ENCODE measurements at regions not wholly inside any gene's neighbourhood (a gene's known extent, or its start where the extent isn't known, plus 50 kb on each side); places are given as distances from the start of the nearest gene placed in this dataset.

DNA sequence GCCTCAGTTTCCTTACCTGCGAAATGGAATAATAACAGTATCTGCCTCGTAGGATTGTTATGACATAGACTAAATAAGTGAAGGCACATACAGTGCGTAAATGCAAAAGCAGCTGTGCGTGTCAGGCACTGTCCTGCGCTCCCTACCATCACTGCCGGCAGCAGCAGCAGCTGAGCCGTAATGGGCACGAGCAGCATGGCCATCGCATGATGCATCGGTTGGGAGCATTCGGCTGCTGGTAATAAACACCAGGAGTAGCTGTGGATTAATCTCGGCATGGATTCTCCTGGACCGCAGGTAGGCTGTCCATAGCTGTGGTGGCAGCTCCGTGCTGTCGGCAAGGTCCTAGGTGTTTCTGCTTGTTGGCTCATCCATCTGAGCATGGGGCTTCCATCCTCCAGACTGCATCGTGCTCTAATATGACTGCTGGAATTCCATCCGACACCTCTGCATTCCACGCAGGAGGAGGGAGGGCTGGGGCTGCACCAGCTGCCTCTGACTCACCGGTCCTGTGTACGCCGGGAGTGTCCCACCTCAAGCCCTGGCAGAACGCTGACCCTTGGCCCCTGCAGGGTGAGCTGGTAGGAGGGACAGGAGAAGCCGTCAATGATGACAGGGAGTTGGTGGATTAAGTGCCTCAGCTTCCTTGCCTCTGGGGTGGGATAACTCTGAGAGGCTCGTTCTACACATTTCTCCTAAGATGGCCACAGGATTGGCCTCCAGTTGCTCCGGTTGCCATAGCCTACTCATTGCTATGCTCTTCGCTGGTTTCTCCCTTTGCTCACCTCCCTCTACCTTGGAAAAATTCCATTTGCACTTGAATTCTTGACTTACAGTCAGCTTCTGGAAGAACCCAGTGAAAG, 100.9 kb upstream of the PMEPA1 start:
- Histone ChIP-seq H3K56ac (ENCODE audit: insufficient read length, low read depth, low read length) (no peak overlapping the region), H4K8ac (replicated peaks; ENCODE audit: insufficient read length, low read depth, low read length) (no peak overlapping the region), H2BK120ac (ENCODE audit: low read depth, low read length, poor library complexity, severe bottlenecking) (no peak overlapping the region), H3K14ac (ENCODE audit: insufficient read depth, low read length) (no peak overlapping the region; the same call in 1 of the 2 replicates), H4K20me1 (ENCODE audit: control insufficient read depth, insufficient read depth, insufficient read length) (no peaks in the 10 kb centered on the region), H3K4ac (ENCODE audit: low read depth, low read length) (no peak overlapping the region), H3K27me3 (ENCODE audit: insufficient read depth, low read length) (no peaks in the 10 kb centered on the region; the same call in 1 of the 2 replicates), H3K79me1 (ENCODE audit: insufficient read depth, low read depth, low read length, poor library complexity, severe bottlenecking) (no peaks in the 10 kb centered on the region), H3K9ac (ENCODE audit: extremely low read depth, insufficient read length, low read length) (no peak overlapping the region), H3K79me2 (ENCODE audit: insufficient read depth, low read length) (no peaks in the 10 kb centered on the region), H3K4me1 (ENCODE audit: insufficient read depth, low read length) (no peaks in the 10 kb centered on the region), H3K23me2 (ENCODE audit: insufficient read length, low read depth, low read length, poor library complexity, severe bottlenecking) (no peaks in the 10 kb centered on the region), H3K18ac (ENCODE audit: insufficient read length, low read depth, low read length) (no peak overlapping the region), H3K27ac (ENCODE audit: insufficient read length, low read depth, low read length) (no peak overlapping the region), H3K9me3 (ENCODE audit: control insufficient read depth, low read depth, low read length) (no peaks in the 10 kb centered on the region), H2BK20ac (ENCODE audit: low read depth, low read length, poor library complexity, severe bottlenecking) (no peak overlapping the region), H4K91ac (ENCODE audit: insufficient read length, low read depth, low read length) (no peak overlapping the region), H2BK15ac (ENCODE audit: low read depth, low read length) (no peak overlapping the region), H3K23ac (ENCODE audit: insufficient read length, low read depth, low read length) (no peak overlapping the region), H2AFZ (ENCODE audit: low read length) (no peak overlapping the region), H4K5ac (ENCODE audit: insufficient read length, low read depth, low read length) (no peak overlapping the region), H3T11ph (ENCODE audit: low read length) (no peak overlapping the region), H3K4me2 (ENCODE audit: insufficient read depth, insufficient read length, low read length) (no peak overlapping the region), H2BK5ac (ENCODE audit: insufficient read length, low read length) (no peak overlapping the region), H2AK5ac (ENCODE audit: insufficient read length, low read length) (no peak overlapping the region), H2BK12ac (ENCODE audit: insufficient read length, low read depth, low read length) (no peak overlapping the region)
- TF ChIP-seq, protein P1, sequence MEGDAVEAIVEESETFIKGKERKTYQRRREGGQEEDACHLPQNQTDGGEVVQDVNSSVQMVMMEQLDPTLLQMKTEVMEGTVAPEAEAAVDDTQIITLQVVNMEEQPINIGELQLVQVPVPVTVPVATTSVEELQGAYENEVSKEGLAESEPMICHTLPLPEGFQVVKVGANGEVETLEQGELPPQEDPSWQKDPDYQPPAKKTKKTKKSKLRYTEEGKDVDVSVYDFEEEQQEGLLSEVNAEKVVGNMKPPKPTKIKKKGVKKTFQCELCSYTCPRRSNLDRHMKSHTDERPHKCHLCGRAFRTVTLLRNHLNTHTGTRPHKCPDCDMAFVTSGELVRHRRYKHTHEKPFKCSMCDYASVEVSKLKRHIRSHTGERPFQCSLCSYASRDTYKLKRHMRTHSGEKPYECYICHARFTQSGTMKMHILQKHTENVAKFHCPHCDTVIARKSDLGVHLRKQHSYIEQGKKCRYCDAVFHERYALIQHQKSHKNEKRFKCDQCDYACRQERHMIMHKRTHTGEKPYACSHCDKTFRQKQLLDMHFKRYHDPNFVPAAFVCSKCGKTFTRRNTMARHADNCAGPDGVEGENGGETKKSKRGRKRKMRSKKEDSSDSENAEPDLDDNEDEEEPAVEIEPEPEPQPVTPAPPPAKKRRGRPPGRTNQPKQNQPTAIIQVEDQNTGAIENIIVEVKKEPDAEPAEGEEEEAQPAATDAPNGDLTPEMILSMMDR (conservative IDR thresholded peaks at IDR 0.05) = no peak
- DNase-seq = no peak
- no peak overlapping the region for H3K4me3 Mint-ChIP-seq
- peaks cover 0 to 2% of the 10 kb centered on the region in 2 experiments; a peak in 3 of 5 replicates for H3K9me3 Mint-ChIP-seq
- peaks cover 19 to 22% of the 10 kb centered on the region in 2 experiments for H3K4me1 Mint-ChIP-seq
- H3K27ac Mint-ChIP-seq = peak overlapping the region in 1 of 3 experiments; percentile 68; a peak in 2 of 7 replicates
- 0 out of 7 replicates have a peak, but pooled peaks cover 0 to 4% (median 0%) of the 10 kb centered on the region in 3 experiments for H3K36me3 Mint-ChIP-seq (ENCODE audit: insufficient read depth in 1 of 3, low read depth in 3 of 3)
- H3K27me3 Mint-ChIP-seq (ENCODE audit: low read depth) = peaks cover 4% of the 10 kb centered on the region
- WGBS (ENCODE audit: extremely low coverage, insufficient read length, low lambda C conversion rate) = no CpG with 5 or more reads among the region's 26 CpGs
